Astrocyte (in vitro differentiated cells and primary cell): ENCODE measurements at regions not wholly inside any gene's neighbourhood (a gene's known extent, or its start where the extent isn't known, plus 50 kb on each side); places are given as distances from the start of the nearest gene placed in this dataset.

Experiments
- CTCF ChIP-seq: IDR thresholded peaks from 2 replicates; pipeline ENCODE4 v1.5.1; 2011; ENCODE audit warnings: low read depth, mild to moderate bottlenecking, inconsistent platforms, low read length, moderate library complexity; ENCODE audit not compliant: insufficient read depth
- EZH2 ChIP-seq: IDR thresholded peaks from 2 replicates; pipeline ENCODE4 v1.6.1; 2012; ENCODE audit warnings: mild to moderate bottlenecking, low read length, inconsistent platforms; ENCODE audit not compliant: insufficient read depth

- TF ChIP-seq CTCF (no peak), EZH2 (no peak)
Measured at GRCh38 chr1:60620087-60620486, 462.3 kb upstream of the NFIA start.
